ENCODE measurements at regions not wholly inside any gene's neighbourhood (a gene's known extent, or its start where the extent isn't known, plus 50 kb on each side); places are given as distances from the start of the nearest gene placed in this dataset.

GRCh38 chr2:145789636-145790035 lies 1269.7 kb upstream of the ZEB2 start:
- TF ChIP-seq, protein P1, sequence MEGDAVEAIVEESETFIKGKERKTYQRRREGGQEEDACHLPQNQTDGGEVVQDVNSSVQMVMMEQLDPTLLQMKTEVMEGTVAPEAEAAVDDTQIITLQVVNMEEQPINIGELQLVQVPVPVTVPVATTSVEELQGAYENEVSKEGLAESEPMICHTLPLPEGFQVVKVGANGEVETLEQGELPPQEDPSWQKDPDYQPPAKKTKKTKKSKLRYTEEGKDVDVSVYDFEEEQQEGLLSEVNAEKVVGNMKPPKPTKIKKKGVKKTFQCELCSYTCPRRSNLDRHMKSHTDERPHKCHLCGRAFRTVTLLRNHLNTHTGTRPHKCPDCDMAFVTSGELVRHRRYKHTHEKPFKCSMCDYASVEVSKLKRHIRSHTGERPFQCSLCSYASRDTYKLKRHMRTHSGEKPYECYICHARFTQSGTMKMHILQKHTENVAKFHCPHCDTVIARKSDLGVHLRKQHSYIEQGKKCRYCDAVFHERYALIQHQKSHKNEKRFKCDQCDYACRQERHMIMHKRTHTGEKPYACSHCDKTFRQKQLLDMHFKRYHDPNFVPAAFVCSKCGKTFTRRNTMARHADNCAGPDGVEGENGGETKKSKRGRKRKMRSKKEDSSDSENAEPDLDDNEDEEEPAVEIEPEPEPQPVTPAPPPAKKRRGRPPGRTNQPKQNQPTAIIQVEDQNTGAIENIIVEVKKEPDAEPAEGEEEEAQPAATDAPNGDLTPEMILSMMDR (IDR thresholded peaks at IDR 0.05) = no peak
- no peak for TF ChIP-seq POLR2A (IDR thresholded peaks at IDR 0.05)

All from uterus (tissue), 2 donors.